Fibroblast of peridontal ligament (primary cell): ENCODE measurements at regions not wholly inside any gene's neighbourhood (a gene's known extent, or its start where the extent isn't known, plus 50 kb on each side); places are given as distances from the start of the nearest gene placed in this dataset.

Experiments used
- DNase-seq: peaks from one replicate; pipeline ENCODE4 v3.0.0-alpha.2; 2010; ENCODE audit errors: extremely low read depth

- no peak for DNase-seq
Observed at GRCh38 chr1:234778221-234779159, 168.5 kb upstream of the IRF2BP2 start.

- no peak for DNase-seq
Observed at GRCh38 chr1:234777856-234778220, 167.9 kb upstream of the IRF2BP2 start.

- DNase-seq = no peak
Observed at GRCh38 chr1:234776876-234777855, 167.2 kb upstream of the IRF2BP2 start.

GRCh38 chr1:234776256-234776875 is 166.4 kb upstream of the IRF2BP2 start:
- no peak for DNase-seq

- DNase-seq = no peak
Observed at GRCh38 chr1:234775477-234776246, 165.7 kb upstream of the IRF2BP2 start.

- DNase-seq = no peak
Observed at GRCh38 chr1:234774971-234775370, 165.0 kb upstream of the IRF2BP2 start.

GRCh38 chr1:234773936-234774677 is 164.1 kb upstream of the IRF2BP2 start:
- no peak for DNase-seq

- DNase-seq = peak; percentile 97
Observed at GRCh38 chr1:234772345-234773147, 162.6 kb upstream of the IRF2BP2 start.

- DNase-seq = no peak
Observed at GRCh38 chr1:234771642-234772344, 161.8 kb upstream of the IRF2BP2 start.

GRCh38 chr1:234770924-234771540 is 161.1 kb upstream of the IRF2BP2 start:
- no peak for DNase-seq

- DNase-seq = no peak
Observed at GRCh38 chr1:234769986-234770795, 160.2 kb upstream of the IRF2BP2 start.

GRCh38 chr1:234769284-234769985 is 159.5 kb upstream of the IRF2BP2 start:
- no peak for DNase-seq

GRCh38 chr1:234768569-234769283 is 158.7 kb upstream of the IRF2BP2 start:
- no peak for DNase-seq

GRCh38 chr1:234768171-234768568 is 158.2 kb upstream of the IRF2BP2 start:
- no peak for DNase-seq

GRCh38 chr1:234765672-234766071 is 155.7 kb upstream of the IRF2BP2 start:
- DNase-seq = no peak

- no peak for DNase-seq
Observed at GRCh38 chr1:234765181-234765580, 155.2 kb upstream of the IRF2BP2 start.
